Islet precursor cell (in vitro differentiated cells): ENCODE measurements at regions not wholly inside any gene's neighbourhood (a gene's known extent, or its start where the extent isn't known, plus 50 kb on each side); places are given as distances from the start of the nearest gene placed in this dataset.
"Not testable (repeated sequence)": the region's sequence is repeated elsewhere in the genome, so short reads cannot be mapped to it uniquely, and the experiment has no call there.

Source experiments
- DNase-seq: peaks from one replicate; pipeline ENCODE4 v3.0.0-alpha.2; 2018

- DNase-seq, result no peak
Measured at GRCh38 chr2:61671561-61672315, 133.6 kb upstream of the XPO1 start.

GRCh38 chr2:61670591-61671501, 132.7 kb upstream of the XPO1 start:
- no peak for DNase-seq

- DNase-seq, result no peak
Measured at GRCh38 chr2:61664190-61664589, 126.0 kb upstream of the XPO1 start.

- DNase-seq, result no peak
Measured at GRCh38 chr2:61662990-61663389, 124.8 kb upstream of the XPO1 start.

- DNase-seq, result peak; percentile 68
Measured at GRCh38 chr2:61660511-61661388, 122.6 kb upstream of the XPO1 start.

- no peak for DNase-seq
Measured at GRCh38 chr2:61658841-61659780, 121.0 kb upstream of the XPO1 start.

GRCh38 chr2:61649946-61650345, 111.8 kb upstream of the XPO1 start:
- not testable (repeated sequence) for DNase-seq

- no peak for DNase-seq
Measured at GRCh38 chr2:61649021-61649420, 110.9 kb upstream of the XPO1 start.

GRCh38 chr2:61647044-61647443, 108.9 kb upstream of the XPO1 start:
- no peak for DNase-seq

- no peak for DNase-seq
Measured at GRCh38 chr2:61645911-61646310, 107.8 kb upstream of the XPO1 start.

- not testable (repeated sequence) for DNase-seq
Measured at GRCh38 chr2:61643153-61643552, 105.0 kb upstream of the XPO1 start.

GRCh38 chr2:61640406-61640805, 102.2 kb upstream of the XPO1 start:
- peak; percentile 79 for DNase-seq

- DNase-seq, result no peak
Measured at GRCh38 chr2:61639721-61640120, 101.6 kb upstream of the XPO1 start.

GRCh38 chr2:61636686-61637085, 98.5 kb upstream of the XPO1 start:
- no peak for DNase-seq

- no peak for DNase-seq
Measured at GRCh38 chr2:61634512-61634911, 96.4 kb upstream of the XPO1 start.

- DNase-seq, result no peak
Measured at GRCh38 chr2:61633250-61633649, 95.1 kb upstream of the XPO1 start.

GRCh38 chr2:61632276-61633169, 94.4 kb upstream of the XPO1 start:
- no peak for DNase-seq

- no peak for DNase-seq
Measured at GRCh38 chr2:61631321-61631720, 93.2 kb upstream of the XPO1 start.

GRCh38 chr2:61626827-61627226, 88.7 kb upstream of the XPO1 start:
- DNase-seq, result no peak

GRCh38 chr2:61623747-61624146, 85.6 kb upstream of the XPO1 start:
- no peak for DNase-seq
